ENCODE measurements at regions not wholly inside any gene's neighbourhood (a gene's known extent, or its start where the extent isn't known, plus 50 kb on each side); places are given as distances from the start of the nearest gene placed in this dataset.

DNA sequence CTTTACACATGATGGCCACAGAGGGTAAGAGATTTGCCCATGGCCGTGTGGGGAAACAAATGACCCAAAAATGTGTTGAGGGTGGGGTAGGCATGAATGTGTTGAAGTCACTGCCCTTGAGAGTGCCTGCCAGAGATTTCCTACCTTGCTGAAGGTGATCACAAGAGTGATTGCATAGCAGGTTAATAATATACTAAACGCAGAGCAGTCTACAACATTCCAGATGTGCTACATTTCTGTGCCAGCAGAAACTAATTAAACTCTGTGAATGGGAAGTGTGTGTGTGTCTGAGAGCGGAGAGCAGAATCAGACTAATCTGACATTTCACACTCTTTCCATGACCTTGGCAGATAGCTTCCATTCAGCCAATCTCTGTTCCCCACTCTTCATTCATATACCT is 93.3 kb upstream of the CD53 start:
- no peaks in the 10 kb centered on the region for H3K27me3 Mint-ChIP-seq (ENCODE audit: insufficient read depth)
- no peak for DNase-seq (ENCODE audit: low spot score)
- no peaks in the 10 kb centered on the region for H3K36me3 Mint-ChIP-seq (ENCODE audit: low read depth)
- peaks cover 10% of the 10 kb centered on the region for H3K4me1 Mint-ChIP-seq (ENCODE audit: low read depth)
- H3K27ac Mint-ChIP-seq = no peak overlapping the region
- intact Hi-C loops (cut with micrococcal nuclease) = loop anchor here (5.0 to 10.0 kb wide), 3 partner anchors 53 to 445 kb away; partner anchors contain the start of gene RBM15
- no peaks in the 10 kb centered on the region for H3K9me3 Mint-ChIP-seq
- no peak overlapping the region for H3K4me3 Mint-ChIP-seq

DNA sequence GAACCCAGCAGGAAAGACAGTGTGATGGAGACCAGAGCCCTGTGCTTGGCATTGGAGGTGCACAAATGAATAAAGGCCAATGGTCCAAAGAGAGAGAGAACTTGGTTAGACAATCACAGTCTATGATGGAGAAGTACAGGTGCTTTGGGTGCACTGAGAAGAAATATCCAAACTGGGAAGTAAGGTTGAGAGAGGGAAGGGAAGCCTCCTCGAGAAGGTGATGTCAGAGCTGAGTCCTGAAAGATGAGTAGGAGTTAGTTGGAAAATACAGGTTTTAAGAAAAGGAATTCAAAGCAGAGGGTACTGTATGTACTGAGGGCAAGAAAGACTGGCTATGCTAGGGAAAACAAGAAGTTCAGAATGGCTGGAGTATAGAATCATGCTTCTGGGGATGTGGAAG is 94.1 kb upstream of the CD53 start:
- no peaks in the 10 kb centered on the region for H3K36me3 Mint-ChIP-seq (ENCODE audit: low read depth)
- H3K4me1 Mint-ChIP-seq (ENCODE audit: low read depth) = peaks cover 10% of the 10 kb centered on the region
- DNase-seq (ENCODE audit: low spot score) = no peak
- H3K4me3 Mint-ChIP-seq = no peak overlapping the region
- H3K9me3 Mint-ChIP-seq = no peaks in the 10 kb centered on the region
- peaks cover 2% of the 10 kb centered on the region for H3K27me3 Mint-ChIP-seq (ENCODE audit: insufficient read depth)
- intact Hi-C loops (cut with micrococcal nuclease) = no loop called here
- H3K27ac Mint-ChIP-seq = no peak overlapping the region

DNA sequence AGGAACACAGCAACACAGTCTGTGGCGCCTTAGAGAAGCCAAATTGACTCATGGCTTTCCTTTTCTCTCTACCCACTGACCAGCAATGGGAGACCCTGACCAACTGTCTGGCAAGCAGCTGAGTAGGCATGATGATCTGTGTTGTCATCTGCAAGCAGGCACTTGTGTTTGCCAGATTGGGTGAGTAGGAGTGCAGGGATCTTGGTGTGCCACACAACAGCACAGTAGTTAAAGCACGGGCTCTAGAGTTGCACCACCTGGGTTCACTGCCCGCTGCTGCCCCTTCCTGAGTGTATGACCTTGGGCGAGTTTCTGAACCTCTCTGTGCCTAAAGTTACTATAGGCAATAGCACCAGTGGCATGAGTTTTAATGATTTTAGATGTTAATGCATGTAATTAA is 95.7 kb upstream of the CD53 start:
- Mint-ChIP-seq H3K27ac (no peak overlapping the region), H3K36me3 (ENCODE audit: low read depth) (no peaks in the 10 kb centered on the region), H3K4me3 (no peak overlapping the region), H3K9me3 (no peaks in the 10 kb centered on the region), H3K4me1 (ENCODE audit: low read depth) (peaks cover 10% of the 10 kb centered on the region), H3K27me3 (ENCODE audit: insufficient read depth) (peaks cover 13% of the 10 kb centered on the region)
- intact Hi-C loops (cut with micrococcal nuclease) = no loop called here
- no peak for DNase-seq (ENCODE audit: low spot score)

- no peak for DNase-seq (ENCODE audit: low spot score)
- Mint-ChIP-seq H3K9me3 (no peaks in the 10 kb centered on the region), H3K4me1 (ENCODE audit: low read depth) (no peaks in the 10 kb centered on the region), H3K4me3 (no peak overlapping the region), H3K27ac (no peak overlapping the region), H3K36me3 (ENCODE audit: low read depth) (no peaks in the 10 kb centered on the region), H3K27me3 (ENCODE audit: insufficient read depth) (peaks cover 20% of the 10 kb centered on the region)
- intact Hi-C loops (cut with micrococcal nuclease) = no loop called here
These were observed 98.5 kb upstream of the CD53 start for GRCh38 chr1:110774398-110774797.

- Mint-ChIP-seq H3K4me1 (ENCODE audit: low read depth) (no peaks in the 10 kb centered on the region), H3K9me3 (no peaks in the 10 kb centered on the region), H3K27me3 (ENCODE audit: insufficient read depth) (peaks cover 25% of the 10 kb centered on the region), H3K27ac (no peak overlapping the region), H3K36me3 (ENCODE audit: low read depth) (no peaks in the 10 kb centered on the region), H3K4me3 (no peak overlapping the region)
- DNase-seq (ENCODE audit: low spot score) = no peak
- intact Hi-C loops (cut with micrococcal nuclease) = no loop called here
These were observed 99.1 kb upstream of the KCNA3 start for GRCh38 chr1:110773813-110774212.

DNA sequence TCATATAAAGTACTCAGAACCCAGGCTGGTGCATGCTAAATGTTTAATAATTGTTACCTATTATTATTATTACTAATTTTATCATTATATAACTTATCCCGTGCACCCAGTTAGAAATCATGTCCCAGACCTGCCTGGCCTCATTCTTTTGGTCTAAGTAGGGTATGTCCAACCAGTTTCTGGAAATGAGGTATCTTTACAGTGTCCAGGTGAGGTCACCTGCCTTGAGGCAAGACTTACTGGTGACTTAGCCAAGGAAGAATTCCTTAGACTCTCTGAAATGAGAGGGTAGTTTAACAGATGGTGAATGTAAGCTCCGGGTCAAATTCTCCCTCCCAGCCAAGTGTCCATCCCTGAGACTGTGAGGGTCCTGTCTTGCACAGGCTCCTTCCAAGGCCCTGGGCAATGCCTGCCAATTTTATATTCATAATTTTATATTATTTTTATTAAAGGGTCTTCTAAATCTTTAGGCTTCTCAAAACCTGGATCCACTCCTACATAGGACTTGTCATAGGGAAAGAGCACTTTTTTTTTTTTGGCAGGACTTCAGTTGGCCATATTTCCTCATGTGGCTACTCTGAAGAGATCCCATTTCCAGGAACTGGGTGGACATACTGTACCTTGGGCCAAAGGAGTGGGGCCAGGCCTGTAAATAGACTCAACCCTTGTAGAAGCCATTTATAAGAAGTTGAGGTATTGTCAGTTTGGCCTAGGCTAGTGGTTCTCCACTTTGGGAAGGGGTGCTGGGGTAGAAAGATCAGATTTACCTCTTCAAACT is 96.7 kb upstream of the KCNA3 start:
- peaks cover 30% of the 10 kb centered on the region for H3K27me3 Mint-ChIP-seq (ENCODE audit: insufficient read depth)
- DNase-seq (ENCODE audit: low spot score) = no peak
- no peak overlapping the region for H3K4me3 Mint-ChIP-seq
- no peak overlapping the region for H3K27ac Mint-ChIP-seq
- H3K4me1 Mint-ChIP-seq (ENCODE audit: low read depth) = no peaks in the 10 kb centered on the region
- no peaks in the 10 kb centered on the region for H3K9me3 Mint-ChIP-seq
- no peaks in the 10 kb centered on the region for H3K36me3 Mint-ChIP-seq (ENCODE audit: low read depth)
- intact Hi-C loops (cut with micrococcal nuclease) = no loop called here

DNA sequence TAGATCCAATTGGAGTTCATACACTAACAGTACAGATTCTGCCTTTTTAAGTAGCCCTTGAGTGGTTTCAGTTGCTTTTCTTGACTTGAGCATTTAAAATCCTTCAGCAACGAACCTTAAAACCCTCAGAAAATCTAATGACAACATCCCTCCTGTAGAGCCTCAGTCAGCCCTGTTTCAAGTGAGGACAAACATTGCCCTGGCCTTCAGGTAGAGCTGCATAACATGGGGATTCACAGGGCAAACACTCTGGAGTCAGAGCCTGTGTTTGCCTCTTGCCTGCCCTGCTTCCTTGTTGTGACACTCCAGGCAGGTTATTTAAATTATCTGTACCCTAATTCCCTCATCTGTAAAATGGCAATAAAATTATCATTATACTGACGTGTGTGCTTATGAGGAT is 96.1 kb upstream of the KCNA3 start:
- Mint-ChIP-seq H3K27me3 (ENCODE audit: insufficient read depth) (peaks cover 30% of the 10 kb centered on the region), H3K4me1 (ENCODE audit: low read depth) (peaks cover 4% of the 10 kb centered on the region), H3K36me3 (ENCODE audit: low read depth) (no peaks in the 10 kb centered on the region)

GRCh38 chr1:110768605-110769004 is 93.9 kb upstream of the KCNA3 start:
- H3K36me3 Mint-ChIP-seq (ENCODE audit: low read depth) = no peaks in the 10 kb centered on the region
- peaks cover 28% of the 10 kb centered on the region for H3K27me3 Mint-ChIP-seq (ENCODE audit: insufficient read depth)
- peaks cover 14% of the 10 kb centered on the region for H3K4me1 Mint-ChIP-seq (ENCODE audit: low read depth)
- H3K27ac Mint-ChIP-seq = no peak overlapping the region
- no peak for DNase-seq (ENCODE audit: low spot score)
- no peak overlapping the region for H3K4me3 Mint-ChIP-seq
- H3K9me3 Mint-ChIP-seq = no peaks in the 10 kb centered on the region
- intact Hi-C loops (cut with micrococcal nuclease) = no loop called here

More for the DNA sequence above, 96.1 kb upstream of the KCNA3 start:
- Mint-ChIP-seq H3K9me3 (no peaks in the 10 kb centered on the region), H3K4me3 (no peak overlapping the region), H3K27ac (no peak overlapping the region)
- intact Hi-C loops (cut with micrococcal nuclease) = no loop called here
- no peak for DNase-seq (ENCODE audit: low spot score)

DNA sequence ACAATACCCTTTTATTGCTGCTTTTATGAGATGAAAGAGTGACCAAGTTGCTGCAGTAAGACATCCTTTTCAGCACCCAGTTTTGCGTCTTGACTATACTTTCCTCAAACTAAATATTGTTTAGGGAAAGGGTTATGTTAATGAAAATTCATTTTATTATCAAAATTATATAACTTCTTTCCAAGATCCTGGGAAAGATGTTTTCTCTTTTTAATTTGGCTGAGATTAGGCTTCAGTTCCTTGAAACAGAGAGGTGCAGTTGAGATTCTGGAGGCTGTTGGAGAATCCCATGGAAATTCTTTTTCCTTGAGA is 91.6 kb upstream of the KCNA3 start:
- Mint-ChIP-seq H3K27ac (no peak overlapping the region), H3K9me3 (no peaks in the 10 kb centered on the region), H3K36me3 (ENCODE audit: low read depth) (no peaks in the 10 kb centered on the region), H3K4me1 (ENCODE audit: low read depth) (peaks cover 14% of the 10 kb centered on the region), H3K27me3 (ENCODE audit: insufficient read depth) (peaks cover 17% of the 10 kb centered on the region), H3K4me3 (no peak overlapping the region)
- no peak for DNase-seq (ENCODE audit: low spot score)
- intact Hi-C loops (cut with micrococcal nuclease) = loop anchor here (1.0 to 2.0 kb wide), 6 partner anchors 15 to 559 kb away; no protein-coding TSS in a partner anchor

GRCh38 chr1:110765640-110766335 is 91.0 kb upstream of the KCNA3 start:
- H3K27me3 Mint-ChIP-seq (ENCODE audit: insufficient read depth) = peaks cover 18% of the 10 kb centered on the region
- DNase-seq (ENCODE audit: low spot score) = peak; percentile 34
- H3K4me3 Mint-ChIP-seq = no peak overlapping the region
- H3K36me3 Mint-ChIP-seq (ENCODE audit: low read depth) = no peaks in the 10 kb centered on the region
- H3K4me1 Mint-ChIP-seq (ENCODE audit: low read depth) = peaks cover 14% of the 10 kb centered on the region
- H3K9me3 Mint-ChIP-seq = no peaks in the 10 kb centered on the region
- intact Hi-C loops (cut with micrococcal nuclease) = loop anchor here (1.0 to 2.0 kb wide), 6 partner anchors 16 to 559 kb away; no protein-coding TSS in a partner anchor
- no peak overlapping the region for H3K27ac Mint-ChIP-seq

GRCh38 chr1:110763149-110763548 is 88.4 kb upstream of the KCNA3 start:
- peaks cover 14% of the 10 kb centered on the region for H3K4me1 Mint-ChIP-seq (ENCODE audit: low read depth)
- H3K27me3 Mint-ChIP-seq (ENCODE audit: insufficient read depth) = peaks cover 17% of the 10 kb centered on the region
- no peak for DNase-seq (ENCODE audit: low spot score)
- H3K9me3 Mint-ChIP-seq = no peaks in the 10 kb centered on the region
- no peaks in the 10 kb centered on the region for H3K36me3 Mint-ChIP-seq (ENCODE audit: low read depth)
- no peak overlapping the region for H3K4me3 Mint-ChIP-seq
- intact Hi-C loops (cut with micrococcal nuclease) = no loop called here
- H3K27ac Mint-ChIP-seq = no peak overlapping the region

GRCh38 chr1:110760321-110760720 is 85.6 kb upstream of the KCNA3 start:
- H3K4me1 Mint-ChIP-seq (ENCODE audit: low read depth) = peaks cover 6% of the 10 kb centered on the region
- intact Hi-C loops (cut with micrococcal nuclease) = no loop called here
- H3K9me3 Mint-ChIP-seq = no peaks in the 10 kb centered on the region
- no peak for DNase-seq (ENCODE audit: low spot score)
- no peak overlapping the region for H3K4me3 Mint-ChIP-seq
- no peak overlapping the region for H3K27ac Mint-ChIP-seq
- H3K36me3 Mint-ChIP-seq (ENCODE audit: low read depth) = no peaks in the 10 kb centered on the region
- peaks cover 28% of the 10 kb centered on the region for H3K27me3 Mint-ChIP-seq (ENCODE audit: insufficient read depth)

DNA sequence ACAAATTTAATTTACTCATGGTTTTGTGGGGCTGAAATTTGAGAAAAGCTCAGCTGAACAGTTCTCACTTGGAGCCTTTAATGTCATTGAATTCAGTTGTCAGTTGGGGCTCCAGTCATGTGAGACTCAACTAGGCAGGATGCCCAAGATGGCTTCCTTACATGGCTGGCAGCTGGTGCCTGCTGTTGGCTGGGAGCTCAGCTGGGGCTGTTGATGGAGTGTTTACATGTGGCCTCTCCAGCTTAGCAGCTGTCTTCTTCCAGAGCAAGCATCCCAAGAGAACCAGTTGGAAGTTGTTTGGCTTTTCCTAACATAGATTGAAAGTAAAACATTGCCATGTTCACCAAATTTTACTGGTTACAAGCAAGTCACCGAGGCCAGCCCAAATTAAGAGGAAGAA is 81.8 kb upstream of the KCNA3 start:
- no peak overlapping the region for H3K27ac Mint-ChIP-seq
- H3K27me3 Mint-ChIP-seq (ENCODE audit: insufficient read depth) = peaks cover 32% of the 10 kb centered on the region
- no peaks in the 10 kb centered on the region for H3K9me3 Mint-ChIP-seq
- no peaks in the 10 kb centered on the region for H3K36me3 Mint-ChIP-seq (ENCODE audit: low read depth)
- no peak overlapping the region for H3K4me3 Mint-ChIP-seq
- no peak for DNase-seq (ENCODE audit: low spot score)
- H3K4me1 Mint-ChIP-seq (ENCODE audit: low read depth) = no peaks in the 10 kb centered on the region
- intact Hi-C loops (cut with micrococcal nuclease) = no loop called here
